Left lung (tissue), 4 donors: ENCODE measurements at regions not wholly inside any gene's neighbourhood (a gene's known extent, or its start where the extent isn't known, plus 50 kb on each side); places are given as distances from the start of the nearest gene placed in this dataset.

ENCODE experiments used
- ATAC-seq: fragments of 200-7000 bp; cut with Tn5 transposase; one replicate; pipeline ENCODE4 v1.9.1; 2020; ENCODE audit warnings: moderate library complexity
- DNase-seq, 4 donors: peaks; one replicate each; pipeline ENCODE4 v3.0.0-alpha.2; 2013 to 2020
- H3K27ac ChIP-seq, 2 donors: fragments of 200-600 bp; sonication (generic) in 1 of 2; one replicate each; pipeline versions ENCODE4 v1.5.0 to v1.8.0; 2020 to 2021
- H3K27me3 ChIP-seq, 2 donors: fragments of 200-600 bp; sonication (generic) in 1 of 2; one replicate each; pipeline versions ENCODE4 v1.5.0 to v1.8.0; 2020 to 2021
- H3K36me3 ChIP-seq, 2 donors: fragments of 200-600 bp; sonication (generic) in 1 of 2; one replicate each; pipeline versions ENCODE4 v1.5.0 to v1.8.0; 2020 to 2021
- H3K4me1 ChIP-seq, 2 donors: fragments of 200-600 bp; one replicate each; pipeline ENCODE4 v1.8.0; 2021
- H3K4me3 ChIP-seq, 2 donors: fragments of 200-600 bp; sonication (generic) in 1 of 2; one replicate each; pipeline versions ENCODE4 v1.5.0 to v1.8.0; 2020 to 2021; ENCODE audit warnings: mild to moderate bottlenecking in 1 of 2
- H3K9me3 ChIP-seq, 2 donors: fragments of 200-600 bp; sonication (generic) in 1 of 2; one replicate each; pipeline versions ENCODE4 v1.5.0 to v1.8.0; 2020 to 2021
- intact Hi-C, 2 donors: fragments of 100-400 bp; cut with DNase I; formaldehyde crosslinking; loops; one replicate each; pipeline versions ENCODE4 v1.11.2 to v1.14.2; 2022
- TF ChIP-seq, protein P1 (sequence below), 2 donors: fragments of 200-600 bp; sonication (generic) in 1 of 2; IDR thresholded peaks; one replicate each; pipeline versions ENCODE4 v1.5.0 to v1.8.0; 2021; ENCODE audit warnings: antibody characterized with exemption in 2 of 2
- donor health status: DM: no; HTN: yes; CAD: no.
- donor health status: DM: no; HTN: no; CAD: no.

DNA sequence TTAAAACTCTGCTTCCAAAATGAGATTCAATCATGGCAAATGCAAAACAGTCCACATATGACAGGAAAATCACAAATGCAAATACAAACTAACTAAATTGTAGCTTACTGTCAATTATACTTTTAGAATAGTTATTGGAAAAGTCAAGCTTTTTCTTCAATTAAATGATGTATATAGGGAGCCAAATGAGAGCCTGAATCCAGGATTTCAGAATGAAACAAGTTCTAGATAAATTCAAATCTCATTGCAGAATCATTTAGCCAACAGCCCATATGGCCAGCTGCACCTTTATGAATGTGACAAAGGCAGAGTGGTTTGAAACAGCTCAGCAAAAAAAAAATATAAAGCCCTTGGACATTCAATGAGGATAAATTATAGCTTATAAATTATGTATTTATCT, 82.2 kb upstream of the SCIN start:
- Histone ChIP-seq H3K4me3 (no peak overlapping the region), H3K9me3 (no peaks in the 10 kb centered on the region), H3K27ac (no peak overlapping the region), H3K27me3 (no peaks in the 10 kb centered on the region), H3K36me3 (no peaks in the 10 kb centered on the region), H3K4me1 (no peaks in the 10 kb centered on the region)
- DNase-seq, result no peak
- intact Hi-C loops, result no loop called here
- TF ChIP-seq, protein P1, sequence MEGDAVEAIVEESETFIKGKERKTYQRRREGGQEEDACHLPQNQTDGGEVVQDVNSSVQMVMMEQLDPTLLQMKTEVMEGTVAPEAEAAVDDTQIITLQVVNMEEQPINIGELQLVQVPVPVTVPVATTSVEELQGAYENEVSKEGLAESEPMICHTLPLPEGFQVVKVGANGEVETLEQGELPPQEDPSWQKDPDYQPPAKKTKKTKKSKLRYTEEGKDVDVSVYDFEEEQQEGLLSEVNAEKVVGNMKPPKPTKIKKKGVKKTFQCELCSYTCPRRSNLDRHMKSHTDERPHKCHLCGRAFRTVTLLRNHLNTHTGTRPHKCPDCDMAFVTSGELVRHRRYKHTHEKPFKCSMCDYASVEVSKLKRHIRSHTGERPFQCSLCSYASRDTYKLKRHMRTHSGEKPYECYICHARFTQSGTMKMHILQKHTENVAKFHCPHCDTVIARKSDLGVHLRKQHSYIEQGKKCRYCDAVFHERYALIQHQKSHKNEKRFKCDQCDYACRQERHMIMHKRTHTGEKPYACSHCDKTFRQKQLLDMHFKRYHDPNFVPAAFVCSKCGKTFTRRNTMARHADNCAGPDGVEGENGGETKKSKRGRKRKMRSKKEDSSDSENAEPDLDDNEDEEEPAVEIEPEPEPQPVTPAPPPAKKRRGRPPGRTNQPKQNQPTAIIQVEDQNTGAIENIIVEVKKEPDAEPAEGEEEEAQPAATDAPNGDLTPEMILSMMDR (IDR thresholded peaks at IDR 0.05), result no peak
- no peak for ATAC-seq

DNA sequence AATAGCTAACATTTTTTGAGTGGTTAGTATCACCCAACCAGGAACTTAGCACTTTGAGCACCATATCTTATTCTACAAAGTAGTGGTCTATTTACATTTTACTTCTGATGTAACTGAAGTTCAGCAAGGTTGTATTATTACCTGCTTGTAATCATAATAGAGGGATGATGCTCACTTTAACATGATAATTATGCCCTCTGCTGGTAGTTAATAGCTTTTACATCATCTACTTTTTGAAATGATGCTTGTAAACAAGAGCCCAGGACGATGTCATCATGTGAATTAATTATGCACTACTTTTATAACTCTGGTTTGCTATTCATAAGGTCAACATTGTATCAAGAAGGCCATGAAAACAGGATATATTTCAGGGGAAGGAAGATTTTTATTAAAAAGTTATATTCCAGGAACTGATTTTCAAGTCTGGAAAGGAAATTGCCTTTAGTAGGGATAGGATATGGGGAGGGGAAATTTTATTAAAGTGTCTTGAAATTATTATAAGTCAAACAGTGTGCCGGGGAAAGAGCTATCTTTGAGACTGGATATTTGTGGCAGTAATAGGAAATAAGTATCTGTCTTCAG, 80.3 kb upstream of the SCIN start:
- H3K27ac ChIP-seq, result no peak overlapping the region
- no peaks in the 10 kb centered on the region for H3K27me3 ChIP-seq
- H3K36me3 ChIP-seq, result no peaks in the 10 kb centered on the region
- TF ChIP-seq, protein P1 (IDR thresholded peaks at IDR 0.05), result peak; percentile 24 to 26
- no peaks in the 10 kb centered on the region for H3K9me3 ChIP-seq
- H3K4me1 ChIP-seq, result no peaks in the 10 kb centered on the region
- DNase-seq (no peak), ATAC-seq (peak; percentile 53)
- H3K4me3 ChIP-seq, result no peak overlapping the region
- intact Hi-C loops, result no loop called here

DNA sequence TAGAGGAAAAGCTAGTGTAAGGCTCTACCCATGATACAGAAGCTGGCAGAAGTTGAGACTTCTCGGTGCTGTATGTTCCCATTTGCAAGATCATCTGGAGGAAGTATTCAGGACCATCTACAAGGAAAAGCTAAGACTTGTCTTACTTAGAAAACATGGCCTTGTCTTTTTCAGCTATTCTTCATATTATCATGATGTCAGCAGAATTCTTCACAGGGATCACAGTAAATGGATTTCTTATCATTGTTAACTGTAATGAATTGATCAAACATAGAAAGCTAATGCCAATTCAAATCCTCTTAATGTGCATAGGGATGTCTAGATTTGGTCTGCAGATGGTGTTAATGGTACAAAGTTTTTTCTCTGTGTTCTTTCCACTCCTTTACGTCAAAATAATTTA, 79.6 kb upstream of the SCIN start:
- H3K4me1 ChIP-seq, result no peaks in the 10 kb centered on the region
- DNase-seq (no peak), ATAC-seq (no peak)
- H3K36me3 ChIP-seq, result no peaks in the 10 kb centered on the region
- intact Hi-C loops, result no loop called here
- no peak overlapping the region for H3K27ac ChIP-seq
- no peaks in the 10 kb centered on the region for H3K27me3 ChIP-seq
- no peak overlapping the region for H3K4me3 ChIP-seq
- no peaks in the 10 kb centered on the region for H3K9me3 ChIP-seq
- TF ChIP-seq, protein P1 (IDR thresholded peaks at IDR 0.05), result no peak

DNA sequence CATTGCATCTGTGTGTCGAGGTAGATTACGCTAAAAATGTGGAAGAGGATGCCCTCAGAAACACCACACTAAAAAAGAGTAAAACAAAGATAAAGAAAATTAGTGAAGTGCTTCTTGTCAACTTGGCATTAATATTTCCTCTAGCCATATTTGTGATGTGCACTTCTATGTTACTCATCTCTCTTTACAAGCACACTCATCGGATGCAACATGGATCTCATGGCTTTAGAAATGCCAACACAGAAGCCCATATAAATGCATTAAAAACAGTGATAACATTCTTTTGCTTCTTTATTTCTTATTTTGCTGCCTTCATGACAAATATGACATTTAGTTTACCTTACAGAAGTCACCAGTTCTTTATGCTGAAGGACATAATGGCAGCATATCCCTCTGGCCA, 79.0 kb upstream of the SCIN start:
- Histone ChIP-seq H3K4me3 (no peak overlapping the region), H3K4me1 (no peaks in the 10 kb centered on the region), H3K27ac (no peak overlapping the region), H3K36me3 (no peaks in the 10 kb centered on the region), H3K27me3 (no peaks in the 10 kb centered on the region), H3K9me3 (no peaks in the 10 kb centered on the region)
- intact Hi-C loops, result no loop called here
- DNase-seq, result no peak
- no peak for ATAC-seq
- TF ChIP-seq, protein P1 (IDR thresholded peaks at IDR 0.05), result no peak

DNA sequence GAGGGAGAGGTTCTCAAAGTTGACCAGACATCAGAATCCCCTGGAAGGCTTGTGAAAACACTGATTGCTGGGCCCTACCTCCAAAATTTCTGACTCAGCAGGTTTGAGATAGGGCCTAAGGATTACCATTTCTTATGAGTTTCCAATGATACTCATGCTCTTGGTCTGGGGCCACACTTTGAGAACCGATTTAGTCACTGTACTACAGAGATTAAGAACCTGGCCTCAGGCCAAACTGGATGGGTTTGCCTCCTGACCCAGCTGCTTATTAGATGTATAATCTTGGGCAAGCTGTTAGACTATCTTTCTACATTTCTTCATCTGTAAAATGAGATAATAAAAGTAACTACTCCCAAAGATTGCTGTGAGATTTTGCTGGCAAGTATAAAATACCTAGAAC, 77.1 kb upstream of the SCIN start:
- DNase-seq (no peak), ATAC-seq (peak; percentile 22)
- no peak overlapping the region for H3K4me3 ChIP-seq

More for the DNA sequence above, 77.1 kb upstream of the SCIN start:
- no peaks in the 10 kb centered on the region for H3K4me1 ChIP-seq
- TF ChIP-seq, protein P1 (IDR thresholded peaks at IDR 0.05), result no peak
- no peak overlapping the region for H3K27ac ChIP-seq
- H3K27me3 ChIP-seq, result no peaks in the 10 kb centered on the region
- intact Hi-C loops, result no loop called here
- H3K9me3 ChIP-seq, result no peaks in the 10 kb centered on the region
- H3K36me3 ChIP-seq, result no peaks in the 10 kb centered on the region
